K562 (cell line): ENCODE measurements at regions not wholly inside any gene's neighbourhood (a gene's known extent, or its start where the extent isn't known, plus 50 kb on each side); places are given as distances from the start of the nearest gene placed in this dataset.

ENCODE experiments used
- CGGBP1 ChIP-seq: fragments of 250-450 bp; sonication (Bioruptor Pico); IDR thresholded peaks from 2 replicates; pipeline ENCODE4 v1.9.0; 2021; ENCODE audit warnings: mild to moderate bottlenecking
- DLX4 ChIP-seq: fragments of 250-450 bp; sonication (Bioruptor Pico); IDR thresholded peaks from 2 replicates; pipeline ENCODE4 v1.6.1; 2021; ENCODE audit warnings: mild to moderate bottlenecking
- ELF4 ChIP-seq: fragments of 450-650 bp; formaldehyde crosslinking; IDR thresholded peaks from 2 replicates; pipeline ENCODE4 v1.4.0; 2022; ENCODE audit warnings: missing genetic modification characterization
- EWSR1 ChIP-seq: fragments of 450-650 bp; IDR thresholded peaks from 2 replicates; pipeline ENCODE4 v1.6.1; 2018; ENCODE audit warnings: borderline replicate concordance, mild to moderate bottlenecking, low read depth, moderate library complexity; ENCODE audit not compliant: partially characterized antibody
- HINFP ChIP-seq: fragments of 450-650 bp; conservative IDR thresholded peaks from 2 replicates; pipeline ENCODE4 v1.6.1; 2016; ENCODE audit warnings: missing genetic modification characterization, low read depth, mild to moderate bottlenecking, control low read depth, missing compliant biosample characterization
- IFI16 ChIP-seq: fragments of 250-450 bp; sonication (Bioruptor Pico); IDR thresholded peaks from 2 replicates; pipeline ENCODE4 v2.1.2; 2022; ENCODE audit warnings: mild to moderate bottlenecking, inconsistent platforms
- LEF1 ChIP-seq: fragments of 450-650 bp; IDR thresholded peaks from 2 replicates; pipeline ENCODE4 v1.6.1; 2016; ENCODE audit warnings: mild to moderate bottlenecking
- MBD2 ChIP-seq: sonication (generic); IDR thresholded peaks from 2 replicates; pipeline ENCODE4 v1.6.1; 2016; ENCODE audit warnings: low read depth, borderline replicate concordance
- NCOA1 ChIP-seq: fragments of 450-650 bp; IDR thresholded peaks from 2 replicates; pipeline ENCODE4 v1.6.1; 2016; ENCODE audit warnings: low read depth
- NCOA6 ChIP-seq: fragments of 450-650 bp; IDR thresholded peaks from 2 replicates; pipeline ENCODE4 v1.6.1; 2017; ENCODE audit warnings: mild to moderate bottlenecking
- NELFE ChIP-seq: IDR thresholded peaks from 2 replicates; pipeline ENCODE4 v1.6.1; 2011; ENCODE audit warnings: mild to moderate bottlenecking; ENCODE audit not compliant: insufficient read depth, insufficient read length
- NFIX ChIP-seq: fragments of 250-450 bp; sonication (Bioruptor Pico); IDR thresholded peaks from 2 replicates; pipeline ENCODE4 v1.4.0; 2020; ENCODE audit warnings: low read depth, mild to moderate bottlenecking, moderate library complexity
- PML ChIP-seq: IDR thresholded peaks from 2 replicates; pipeline ENCODE4 v1.6.1; 2012; ENCODE audit warnings: low read length, inconsistent platforms
- SFPQ ChIP-seq: fragments of 200-400 bp; formaldehyde crosslinking; IDR thresholded peaks from 2 replicates; pipeline ENCODE4 v1.6.1; 2017; ENCODE audit warnings: mild to moderate bottlenecking, low read depth, low read length, moderate library complexity
- SRSF7 ChIP-seq: fragments of 200-400 bp; formaldehyde crosslinking; optimal IDR thresholded peaks from 2 replicates; pipeline ENCODE3; 2017; ENCODE audit warnings: mild to moderate bottlenecking, low read depth, low read length
- TAF7 ChIP-seq: fragments of 450-650 bp; IDR thresholded peaks from 2 replicates; pipeline ENCODE4 v1.6.1; 2016; ENCODE audit warnings: missing genetic modification characterization, missing compliant biosample characterization
- TAF9B ChIP-seq: fragments of 450-650 bp; IDR thresholded peaks from 2 replicates; pipeline ENCODE4 v1.6.1; 2018; ENCODE audit warnings: mild to moderate bottlenecking; ENCODE audit not compliant: partially characterized antibody
- TEAD1 ChIP-seq, 2 experiments: fragments of 450-650 bp in 1 of 2; sonication (generic) in 1 of 2; formaldehyde crosslinking; IDR thresholded peaks; 2 replicates each; pipeline versions ENCODE4 v1.4.0 to v1.8.0; 2020 to 2022; ENCODE audit warnings: mild to moderate bottlenecking in 2 of 2, missing genetic modification reagents in 1 of 2
- ZNF133 ChIP-seq: fragments of 250-450 bp; sonication (Bioruptor Pico); IDR thresholded peaks from 2 replicates; pipeline ENCODE4 v1.4.0; 2020; ENCODE audit warnings: mild to moderate bottlenecking
- ZNF311 ChIP-seq: fragments of 250-450 bp; sonication (Bioruptor Pico); IDR thresholded peaks from 2 replicates; pipeline ENCODE4 v1.4.0; 2020; ENCODE audit warnings: mild to moderate bottlenecking, moderate library complexity
- ZNF316 ChIP-seq: fragments of 450-650 bp; IDR thresholded peaks from 2 replicates; pipeline ENCODE4 v1.6.1; 2016
- ZNF589 ChIP-seq: fragments of 200-800 bp; sonication (Bioruptor generic); IDR thresholded peaks from 2 replicates; pipeline ENCODE4 v1.6.1; 2016; ENCODE audit warnings: low read depth, missing genetic modification characterization, missing compliant biosample characterization
- ZNF79 ChIP-seq: fragments of 250-450 bp; sonication (Bioruptor Pico); IDR thresholded peaks from 2 replicates; pipeline ENCODE4 v1.4.0; 2020; ENCODE audit warnings: low read depth, mild to moderate bottlenecking, moderate library complexity
- TF ChIP-seq, protein P1 (sequence below): fragments of 450-650 bp; IDR thresholded peaks from 2 replicates; pipeline ENCODE4 v1.6.1; 2016; ENCODE audit warnings: mild to moderate bottlenecking

DNA sequence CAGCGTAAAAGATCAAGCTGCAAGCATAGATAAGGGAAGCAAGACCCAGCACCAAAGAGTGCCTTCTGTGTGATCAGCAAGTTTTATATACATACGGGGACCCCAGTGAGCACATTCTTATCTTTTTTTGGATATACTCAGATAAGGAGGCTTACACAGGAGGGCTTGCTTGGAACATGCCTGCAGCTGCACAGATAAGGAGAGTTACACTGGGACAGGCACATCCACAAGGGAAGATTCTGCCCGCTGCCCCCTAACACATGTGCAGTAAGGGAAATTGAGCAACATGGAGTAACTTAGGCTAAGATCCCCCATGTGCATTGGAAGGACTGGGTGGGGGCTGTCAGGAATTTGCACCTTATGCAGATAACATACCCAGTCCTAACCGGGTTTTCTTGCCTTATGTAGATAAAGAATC lies 1334.8 kb downstream of the MRPL39 start (continued):
- TF ChIP-seq NFIX (CRISPR knock-in tag) (no peak), SFPQ (no peak), PML (peak; percentile 92), ZNF316 (peak; percentile 85), HINFP (tag) (peak; percentile 89), ZNF79 (CRISPR knock-in tag) (peak; percentile 93), ELF4 (CRISPR knock-in tag) (peak; percentile 98), TAF9B (peak; percentile 33), NELFE (no peak), EWSR1 (no peak), NCOA6 (no peak), NCOA1 (peak; percentile 70), ZNF589 (peak; percentile 95), LEF1 (peak; percentile 76), TAF7 (tag) (peak; percentile 81), TEAD1 (CRISPR knock-in tag; IDR thresholded peaks at IDR 0.05) (peak in 1 of 2 experiments; percentile 98; a peak in 2 of 4 replicates), ZNF133 (peak; percentile 66; the same call in 1 of the 2 replicates), MBD2 (0 out of 2 replicates have a peak, but pooled peaks have one; percentile 39), IFI16 (CRISPR knock-in tag) (peak; percentile 91), SRSF7 (no peak), ZNF311 (CRISPR knock-in tag) (peak; percentile 99), DLX4 (no peak), CGGBP1 (CRISPR knock-in tag) (no peak)
- TF ChIP-seq, protein P1, sequence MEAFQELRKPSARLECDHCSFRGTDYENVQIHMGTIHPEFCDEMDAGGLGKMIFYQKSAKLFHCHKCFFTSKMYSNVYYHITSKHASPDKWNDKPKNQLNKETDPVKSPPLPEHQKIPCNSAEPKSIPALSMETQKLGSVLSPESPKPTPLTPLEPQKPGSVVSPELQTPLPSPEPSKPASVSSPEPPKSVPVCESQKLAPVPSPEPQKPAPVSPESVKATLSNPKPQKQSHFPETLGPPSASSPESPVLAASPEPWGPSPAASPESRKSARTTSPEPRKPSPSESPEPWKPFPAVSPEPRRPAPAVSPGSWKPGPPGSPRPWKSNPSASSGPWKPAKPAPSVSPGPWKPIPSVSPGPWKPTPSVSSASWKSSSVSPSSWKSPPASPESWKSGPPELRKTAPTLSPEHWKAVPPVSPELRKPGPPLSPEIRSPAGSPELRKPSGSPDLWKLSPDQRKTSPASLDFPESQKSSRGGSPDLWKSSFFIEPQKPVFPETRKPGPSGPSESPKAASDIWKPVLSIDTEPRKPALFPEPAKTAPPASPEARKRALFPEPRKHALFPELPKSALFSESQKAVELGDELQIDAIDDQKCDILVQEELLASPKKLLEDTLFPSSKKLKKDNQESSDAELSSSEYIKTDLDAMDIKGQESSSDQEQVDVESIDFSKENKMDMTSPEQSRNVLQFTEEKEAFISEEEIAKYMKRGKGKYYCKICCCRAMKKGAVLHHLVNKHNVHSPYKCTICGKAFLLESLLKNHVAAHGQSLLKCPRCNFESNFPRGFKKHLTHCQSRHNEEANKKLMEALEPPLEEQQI, result peak; percentile 83
